Smooth muscle cell (in vitro differentiated cells): ENCODE measurements at regions not wholly inside any gene's neighbourhood (a gene's known extent, or its start where the extent isn't known, plus 50 kb on each side); places are given as distances from the start of the nearest gene placed in this dataset.
"Not testable (repeated sequence)": the region's sequence is repeated elsewhere in the genome, so short reads cannot be mapped to it uniquely, and the experiment has no call there.

Experiments
- DNase-seq: peaks from one replicate; lab custom pipeline; 2025; ENCODE audit not compliant: unreplicated experiment; lab: John Stamatoyannopoulos, UW
- H2AFZ ChIP-seq: fragments of 200-600 bp; sonication (generic); 2 replicates; pipeline ENCODE4 v1.6.0; 2016; ENCODE audit warnings: antibody characterized with exemption, low read depth, mild to moderate bottlenecking
- H3F3A ChIP-seq: fragments of 200-600 bp; sonication (generic); 2 replicates; pipeline ENCODE4 v1.6.0; 2017; ENCODE audit warnings: antibody characterized with exemption, low read depth
- H3K27ac ChIP-seq: fragments of 200-600 bp; sonication (generic); 2 replicates; pipeline ENCODE4 v1.5.1; 2016; ENCODE audit warnings: low read depth, mild to moderate bottlenecking
- H3K27me3 ChIP-seq: fragments of 200-600 bp; sonication (generic); 2 replicates; pipeline ENCODE4 v1.6.1; 2016; ENCODE audit warnings: low read depth, mild to moderate bottlenecking
- H3K36me3 ChIP-seq: fragments of 200-600 bp; sonication (generic); 2 replicates; pipeline ENCODE4 v1.5.1; 2016; ENCODE audit warnings: low read depth
- H3K4me1 ChIP-seq: fragments of 200-600 bp; sonication (generic); 2 replicates; pipeline ENCODE4 v1.5.1; 2016; ENCODE audit warnings: low read depth
- H3K4me2 ChIP-seq: fragments of 200-600 bp; sonication (generic); 2 replicates; pipeline ENCODE4 v1.6.0; 2016; ENCODE audit warnings: mild to moderate bottlenecking
- H3K4me3 ChIP-seq: fragments of 200-600 bp; sonication (generic); 2 replicates; pipeline ENCODE4 v1.5.1; 2016; ENCODE audit warnings: mild to moderate bottlenecking
- H3K79me2 ChIP-seq: fragments of 200-600 bp; sonication (generic); 2 replicates; pipeline ENCODE4 v1.6.0; 2016; ENCODE audit warnings: low read depth, mild to moderate bottlenecking
- H3K9ac ChIP-seq: fragments of 200-600 bp; sonication (generic); 2 replicates; pipeline ENCODE4 v1.6.0; 2016; ENCODE audit warnings: low read depth
- H3K9me3 ChIP-seq: fragments of 200-600 bp; sonication (generic); replicated peaks from 2 replicates; pipeline ENCODE4 v1.5.1; 2016; ENCODE audit warnings: low read depth
- H4K20me1 ChIP-seq: fragments of 200-600 bp; sonication (generic); 2 replicates; pipeline ENCODE4 v1.6.0; 2016; ENCODE audit warnings: low read depth
- CTCF ChIP-seq: fragments of 200-600 bp; sonication (generic); IDR thresholded peaks from 2 replicates; pipeline ENCODE4 v1.5.1; 2017; ENCODE audit warnings: borderline replicate concordance, mild to moderate bottlenecking, antibody characterized with exemption; ENCODE audit not compliant: insufficient read depth, poor library complexity, severe bottlenecking
- WGBS: methylation state at CpG from one replicate; pipeline ENCODE4 v1.1.7; 2016; ENCODE audit warnings: low lambda C conversion rate; 5-methylcytosine and 5-hydroxymethylcytosine counted together

- Histone ChIP-seq H3K27ac (peak overlapping the region; percentile 62), H3K4me1 (no peaks in the 10 kb centered on the region), H3K4me3 (no peak overlapping the region), H3K36me3 (no peaks in the 10 kb centered on the region), H3K79me2 (no peaks in the 10 kb centered on the region), H3K4me2 (peak overlapping the region; percentile 1), H4K20me1 (no peaks in the 10 kb centered on the region), H3K9ac (no peak overlapping the region), H3K27me3 (no peaks in the 10 kb centered on the region), H3K9me3 (no peaks in the 10 kb centered on the region), H3F3A (no peaks in the 10 kb centered on the region), H2AFZ (no peak overlapping the region)
- WGBS: 58% methylated on average over 3 of the region's 3 CpGs
- no peak for DNase-seq
- no peak for TF ChIP-seq CTCF
These were observed 87.9 kb upstream of the FHL2 start for GRCh38 chr2:105486762-105487141.

- no peak for TF ChIP-seq CTCF
- no peak overlapping the region for H3K4me3 ChIP-seq
- no peak overlapping the region for H3K9ac ChIP-seq
- H4K20me1 ChIP-seq: no peaks in the 10 kb centered on the region
- WGBS: 89% methylated on average over 2 of the region's 2 CpGs
- no peaks in the 10 kb centered on the region for H3F3A ChIP-seq
- peaks cover 4% of the 10 kb centered on the region for H3K27me3 ChIP-seq
- H3K4me2 ChIP-seq: no peak overlapping the region
- no peaks in the 10 kb centered on the region for H3K79me2 ChIP-seq
- H3K9me3 ChIP-seq: no peaks in the 10 kb centered on the region
- no peak overlapping the region for H3K27ac ChIP-seq
- H3K36me3 ChIP-seq: no peaks in the 10 kb centered on the region
- no peaks in the 10 kb centered on the region for H3K4me1 ChIP-seq
- no peak for DNase-seq
- no peak overlapping the region for H2AFZ ChIP-seq
These were observed 79.8 kb upstream of the FHL2 start for GRCh38 chr2:105478670-105479069.

GRCh38 chr2:105477050-105477620, 78.3 kb upstream of the FHL2 start:
- H2AFZ ChIP-seq, H3K4me3 ChIP-seq, H3K9me3 ChIP-seq, H3K36me3 ChIP-seq, H3F3A ChIP-seq, H3K4me1 ChIP-seq, DNase-seq, H3K79me2 ChIP-seq, H3K27me3 ChIP-seq, H3K4me2 ChIP-seq, H3K27ac ChIP-seq, H4K20me1 ChIP-seq, H3K9ac ChIP-seq: not testable (repeated sequence)
- 95% methylated on average over 10 of the region's 10 CpGs for WGBS

- H3K4me1 ChIP-seq: peaks cover 3% of the 10 kb centered on the region
- H3K27ac ChIP-seq: no peak overlapping the region
- WGBS: 88% methylated on average over 5 of the region's 5 CpGs
- H3K9me3 ChIP-seq: no peaks in the 10 kb centered on the region
- H4K20me1 ChIP-seq: no peaks in the 10 kb centered on the region
- H3K9ac ChIP-seq: no peak overlapping the region
- no peak for DNase-seq
- no peaks in the 10 kb centered on the region for H3K79me2 ChIP-seq
- H3K4me2 ChIP-seq: no peak overlapping the region
- no peaks in the 10 kb centered on the region for H3F3A ChIP-seq
- no peaks in the 10 kb centered on the region for H3K36me3 ChIP-seq
- no peak for TF ChIP-seq CTCF
- no peak overlapping the region for H3K4me3 ChIP-seq
- no peaks in the 10 kb centered on the region for H3K27me3 ChIP-seq
- H2AFZ ChIP-seq: no peak overlapping the region
These were observed 74.2 kb upstream of the FHL2 start for GRCh38 chr2:105473011-105473410.
